Stomach (tissue), 8 donors: ENCODE measurements at regions not wholly inside any gene's neighbourhood (a gene's known extent, or its start where the extent isn't known, plus 50 kb on each side); places are given as distances from the start of the nearest gene placed in this dataset.
"Not testable (repeated sequence)": the region's sequence is repeated elsewhere in the genome, so short reads cannot be mapped to it uniquely, and the experiment has no call there.

Experiments
- DNase-seq, 2 donors: peaks; one replicate each; pipeline versions ENCODE4 v3.0.0 to v3.0.0-alpha.2; 2013 to 2019
- H3K27ac ChIP-seq, 5 donors: fragments of 200-600 bp in 4 of 5; sonication (generic) in 4 of 5; one replicate each; pipeline ENCODE4 v1.5.1; 2013 to 2019; ENCODE audit warnings: mild to moderate bottlenecking in 1 of 5, moderate library complexity in 1 of 5
- H3K27me3 ChIP-seq, 3 donors: fragments of 200-600 bp; sonication (generic); one replicate each; pipeline ENCODE4 v1.5.1; 2017 to 2019; ENCODE audit warnings: mixed run types in 1 of 3
- H3K36me3 ChIP-seq, 4 donors: fragments of 200-600 bp; sonication (generic); 1 replicate in 3 of 4; 2 replicates in 1 of 4; pipeline ENCODE4 v1.5.1; 2016 to 2019
- H3K4me1 ChIP-seq, 4 donors: fragments of 200-600 bp; sonication (generic); one replicate each; pipeline ENCODE4 v1.5.1; 2016 to 2019
- H3K4me3 ChIP-seq, 4 donors: fragments of 200-600 bp; sonication (generic) in 3 of 4; one replicate each; pipeline ENCODE4 v1.5.1; 2016 to 2019; ENCODE audit warnings: mild to moderate bottlenecking in 1 of 4
- H3K9me3 ChIP-seq, 4 donors: fragments of 200-600 bp; sonication (generic); one replicate each; pipeline ENCODE4 v1.5.1; 2016 to 2019
- CTCF ChIP-seq, 7 experiments: fragments of 450-650 bp in 4 of 7; fragments of 200-600 bp in 3 of 7; sonication (generic) in 3 of 7; IDR thresholded peaks; one replicate each; pipeline ENCODE4 v1.5.1; 2016 to 2019; ENCODE audit warnings: antibody characterized with exemption in 7 of 7, control low read depth in 2 of 7, mild to moderate bottlenecking in 1 of 7
- EP300 ChIP-seq: sonication (generic); formaldehyde crosslinking; IDR thresholded peaks from one replicate; pipeline ENCODE4 v1.6.1; 2017; ENCODE audit warnings: antibody characterized with exemption
- POLR2A ChIP-seq, 4 donors: fragments of 450-650 bp; IDR thresholded peaks; one replicate each; pipeline ENCODE4 v1.6.1; 2016; ENCODE audit warnings: antibody characterized with exemption in 4 of 4, control low read depth in 2 of 4, mild to moderate bottlenecking in 1 of 4, moderate library complexity in 1 of 4
- POLR2AphosphoS5 ChIP-seq, 3 donors: sonication (generic); formaldehyde crosslinking; IDR thresholded peaks; one replicate each; pipeline ENCODE4 v1.6.1; 2016; ENCODE audit warnings: antibody characterized with exemption in 3 of 3
- WGBS, 5 donors: extraction: QIAGEN DNeasy Blood & Tissue Kit in 3 of 5; methylation state at CpG; one replicate each; pipeline versions ENCODE4 v1.1.5 to v1.1.7; 2013 to 2018; 5-methylcytosine and 5-hydroxymethylcytosine counted together
- intact Hi-C: fragments of 100-400 bp; cut with DNase I; formaldehyde crosslinking; loops from one replicate; pipeline ENCODE4 v1.15.1; 2023; ENCODE audit warnings: low total_unique reads
- donor health status: healthy with polysubstance abuse.
- donor health status: Bipolar disorder and iron deficiency.
- donor health status: healthy.

- 42 to 82% (median 73%) methylated on average over 4 of the region's 4 CpGs for WGBS, 5 donors
- Histone ChIP-seq H3K4me1 (no peaks in the 10 kb centered on the region), H3K27me3 (no peaks in the 10 kb centered on the region), H3K36me3 (no peaks in the 10 kb centered on the region), H3K4me3 (no peak overlapping the region), H3K27ac (no peak overlapping the region), H3K9me3 (peaks cover 0 to 12% (median 4%) of the 10 kb centered on the region in 4 donors)
- no peak for TF ChIP-seq CTCF (IDR thresholded peaks at IDR 0.05)
- TF ChIP-seq POLR2A (IDR thresholded peaks at IDR 0.05) = no peak
- TF ChIP-seq EP300 = no peak
- no peak for TF ChIP-seq POLR2AphosphoS5 (IDR thresholded peaks at IDR 0.05)
- intact Hi-C loops = no loop called here
- no peak for DNase-seq
Measured at GRCh38 chr16:8120001-8120400, 470.3 kb downstream of the TMEM114 start.

- DNase-seq = no peak
- Histone ChIP-seq H3K4me3 (no peak overlapping the region), H3K27me3 (no peaks in the 10 kb centered on the region), H3K27ac (no peak overlapping the region), H3K4me1 (no peaks in the 10 kb centered on the region), H3K9me3 (peaks cover 0 to 32% (median 13%) of the 10 kb centered on the region in 4 donors), H3K36me3 (no peaks in the 10 kb centered on the region)
- WGBS, 5 donors = 33 to 63% (median 54%) methylated on average over 2 of the region's 2 CpGs
- TF ChIP-seq CTCF (IDR thresholded peaks at IDR 0.05) (no peak), EP300 (no peak), POLR2AphosphoS5 (IDR thresholded peaks at IDR 0.05) (no peak), POLR2A (IDR thresholded peaks at IDR 0.05) (no peak)
- intact Hi-C loops = no loop called here
Measured at GRCh38 chr16:8115814-8116213, 474.5 kb downstream of the TMEM114 start.

GRCh38 chr16:8114941-8115340 is 475.4 kb downstream of the TMEM114 start:
- H3K36me3 ChIP-seq, H3K27me3 ChIP-seq, intact Hi-C loops, H3K4me3 ChIP-seq, H3K4me1 ChIP-seq, DNase-seq, H3K27ac ChIP-seq: not testable (repeated sequence)
- whole genome bisulfite sequencing, 5 donors = 95 to 98% (median 95%) methylated on average over 30 to 32 of the region's 32 CpGs
- H3K9me3 ChIP-seq = peaks cover 0 to 25% (median 11%) of the 10 kb centered on the region in 4 donors

GRCh38 chr16:8113843-8114242 is 476.5 kb downstream of the TMEM114 start:
- intact Hi-C loops = no loop called here
- Histone ChIP-seq H3K36me3 (no peaks in the 10 kb centered on the region), H3K27ac (no peak overlapping the region), H3K9me3 (peaks cover 0 to 32% (median 11%) of the 10 kb centered on the region in 4 donors), H3K27me3 (no peaks in the 10 kb centered on the region), H3K4me1 (no peaks in the 10 kb centered on the region), H3K4me3 (no peak overlapping the region)
- no peak for TF ChIP-seq CTCF (IDR thresholded peaks at IDR 0.05)
- no peak for TF ChIP-seq POLR2A (IDR thresholded peaks at IDR 0.05)
- TF ChIP-seq POLR2AphosphoS5 (IDR thresholded peaks at IDR 0.05) = no peak
- TF ChIP-seq EP300 = no peak
- no peak for DNase-seq
- WGBS, 5 donors = 72 to 82% (median 77%) methylated on average over 3 of the region's 3 CpGs

GRCh38 chr16:8110572-8111514 is 479.5 kb downstream of the TMEM114 start:
- TF ChIP-seq CTCF (IDR thresholded peaks at IDR 0.05) = no peak
- no peak for TF ChIP-seq POLR2A (IDR thresholded peaks at IDR 0.05)
- no peak for TF ChIP-seq POLR2AphosphoS5 (IDR thresholded peaks at IDR 0.05)
- TF ChIP-seq EP300 = no peak

More at GRCh38 chr16:8110572-8111514, 479.5 kb downstream of the TMEM114 start:
- Histone ChIP-seq H3K4me3 (no peak overlapping the region), H3K4me1 (no peaks in the 10 kb centered on the region), H3K27ac (no peak overlapping the region), H3K9me3 (peaks cover 0 to 40% (median 9%) of the 10 kb centered on the region in 4 donors), H3K27me3 (no peaks in the 10 kb centered on the region), H3K36me3 (no peaks in the 10 kb centered on the region)
- DNase-seq = no peak
- WGBS, 5 donors = 70 to 79% (median 74%) methylated on average over 6 of the region's 6 CpGs
- intact Hi-C loops = no loop called here
